Uterus (tissue), 2 donors: ENCODE measurements at regions not wholly inside any gene's neighbourhood (a gene's known extent, or its start where the extent isn't known, plus 50 kb on each side); places are given as distances from the start of the nearest gene placed in this dataset.

Experiments used
- CTCF ChIP-seq, 4 experiments: fragments of 200-600 bp in 2 of 4; fragments of 450-650 bp in 2 of 4; sonication (generic) in 2 of 4; IDR thresholded peaks; one replicate each; pipeline ENCODE4 v1.5.1; 2016 to 2019; ENCODE audit warnings: antibody characterized with exemption in 4 of 4, mild to moderate bottlenecking in 2 of 4, moderate library complexity in 1 of 4
- POLR2A ChIP-seq, 2 donors: fragments of 450-650 bp; IDR thresholded peaks; one replicate each; pipeline ENCODE4 v1.6.1; 2016; ENCODE audit warnings: antibody characterized with exemption in 2 of 2, mild to moderate bottlenecking in 1 of 2, moderate library complexity in 1 of 2

GRCh38 chr5:21686706-21687105, 1166.4 kb downstream of the CDH12 start:
- TF ChIP-seq CTCF (IDR thresholded peaks at IDR 0.05) (no peak), POLR2A (IDR thresholded peaks at IDR 0.05) (no peak)
